HS-5 (cell line): ENCODE measurements at regions not wholly inside any gene's neighbourhood (a gene's known extent, or its start where the extent isn't known, plus 50 kb on each side); places are given as distances from the start of the nearest gene placed in this dataset.

Experiments used
- DNase-seq: peaks from one replicate; pipeline ENCODE4 v3.0.0-alpha.2; 2012; ENCODE audit warnings: low read depth

- DNase-seq, result no peak
Measured at GRCh38 chr3:189117087-189117486, 54.7 kb upstream of the TPRG1 start.

- DNase-seq, result no peak
Measured at GRCh38 chr3:189118896-189119295, 52.9 kb upstream of the TPRG1 start.

GRCh38 chr3:189119950-189120349 is 51.8 kb upstream of the TPRG1 start:
- DNase-seq, result no peak

- no peak for DNase-seq
Measured at GRCh38 chr3:189121092-189121491, 50.7 kb upstream of the TPRG1 start.
